ENCODE measurements at regions not wholly inside any gene's neighbourhood (a gene's known extent, or its start where the extent isn't known, plus 50 kb on each side); places are given as distances from the start of the nearest gene placed in this dataset.
A peak's percentile ranks its signal among the peaks of the same experiment; 100 is the strongest.

GRCh38 chr3:166461626-166462025, 624.4 kb upstream of the BCHE start:
- in situ Hi-C loops (cut with MboI; ENCODE audit: low sequenced_read_pairs): no loop called here
- Histone ChIP-seq H4K91ac (ENCODE audit: insufficient read depth, low read depth, low read length) (no peak overlapping the region), H3K27ac (ENCODE audit: insufficient read depth, low read length) (no peak overlapping the region), H3K4me1 (ENCODE audit: control insufficient read depth, insufficient read depth, low read length) (no peaks in the 10 kb centered on the region), H4K8ac (ENCODE audit: low read depth in 2 of 2, low read length in 2 of 2) (no peak overlapping the region), H2BK120ac (ENCODE audit: low read depth, low read length) (no peak overlapping the region), H3K9me1 (ENCODE audit: insufficient read depth, low read length) (no peaks in the 10 kb centered on the region), H2BK20ac (ENCODE audit: low read depth, low read length) (no peak overlapping the region), H2AK5ac (ENCODE audit: low read depth, low read length) (no peak overlapping the region), H3K4me2 (ENCODE audit: low read depth, low read length) (no peak overlapping the region), H3K18ac (ENCODE audit: low read depth, low read length) (no peak overlapping the region), H3K9ac (ENCODE audit: low read depth, low read length) (no peak overlapping the region), H3K79me1 (ENCODE audit: low read depth in 1 of 2, low read length in 2 of 2) (no peaks in the 10 kb centered on the region), H2AFZ (replicated peaks; ENCODE audit: low read length, poor library complexity) (no peak overlapping the region), H3K36me3 (ENCODE audit: control insufficient read depth, insufficient read depth, low read length) (no peaks in the 10 kb centered on the region), H3K4ac (ENCODE audit: low read depth, low read length) (no peak overlapping the region), H4K20me1 (ENCODE audit: insufficient read depth, low read length) (no peaks in the 10 kb centered on the region), H3K9me3 (ENCODE audit: control insufficient read depth, insufficient read depth, low read length) (no peaks in the 10 kb centered on the region), H3K56ac (ENCODE audit: extremely low read depth, insufficient read depth, low read length) (no peak overlapping the region), H3K27me3 (ENCODE audit: control insufficient read depth, insufficient read depth, low read length) (no peaks in the 10 kb centered on the region), H3K23ac (ENCODE audit: low read depth, low read length) (no peak overlapping the region), H2AK9ac (replicated peaks; ENCODE audit: low read depth, low read length, poor library complexity) (no peak overlapping the region), H4K5ac (ENCODE audit: low read depth, low read length) (no peak overlapping the region), H3K4me3 (ENCODE audit: insufficient read depth, low read depth, low read length) (no peak overlapping the region), H3K14ac (replicated peaks; ENCODE audit: low read depth, low read length) (no peak overlapping the region), H2BK15ac (ENCODE audit: low read depth, low read length) (no peak overlapping the region), H2BK5ac (ENCODE audit: low read depth, low read length, poor library complexity, severe bottlenecking) (no peak overlapping the region)
- no CpG with 5 or more reads among the region's 2 CpGs for WGBS, 2 experiments (ENCODE audit: extremely low coverage in 2 of 2, insufficient read length in 1 of 2)
- dilution Hi-C loops (cut with HindIII; ENCODE audit: low sequenced_read_pairs, unreplicated experiment): no loop called here
- TF ChIP-seq MAFK (IDR thresholded peaks at IDR 0.05; ENCODE audit: low read depth, low read length) (no peak), POLR2A (IDR thresholded peaks at IDR 0.05; ENCODE audit: low read depth, low read length) (no peak), CEBPB (IDR thresholded peaks at IDR 0.05; ENCODE audit: low read depth, low read length) (peak; percentile 30; the same call in 1 of the 2 replicates), ELK1 (IDR thresholded peaks at IDR 0.05; ENCODE audit: borderline replicate concordance, low read depth, low read length) (no peak), RFX5 (IDR thresholded peaks at IDR 0.05; ENCODE audit: low read depth, low read length) (no peak), CTCF (conservative IDR thresholded peaks at IDR 0.05; ENCODE audit: low read depth, low read length) (no peak)
- DNase-seq (no peak), ATAC-seq (ENCODE audit: low read depth) (no peak)
- POLR2A ChIA-PET (ENCODE audit: unreplicated experiment): no interaction called here
- no TSS peak for BruUV-seq (replicated peaks)
- intact Hi-C loops (cut with micrococcal nuclease): no loop called here
- CTCF ChIA-PET: no interaction called here

Data from IMR-90 (cell line).